GM12875 (cell line): ENCODE measurements at regions not wholly inside any gene's neighbourhood (a gene's known extent, or its start where the extent isn't known, plus 50 kb on each side); places are given as distances from the start of the nearest gene placed in this dataset.
"Not testable (repeated sequence)": the region's sequence is repeated elsewhere in the genome, so short reads cannot be mapped to it uniquely, and the experiment has no call there.

Experiments
- H3K4me3 ChIP-seq: one replicate; pipeline ENCODE4 v1.5.1; 2011; ENCODE audit warnings: low read depth, low read length, control low read depth
- CTCF ChIP-seq: IDR thresholded peaks from 2 replicates; pipeline ENCODE4 v1.5.1; 2011; ENCODE audit warnings: low read depth, mild to moderate bottlenecking, control low read depth, inconsistent platforms, low read length, moderate library complexity, borderline replicate concordance; ENCODE audit not compliant: insufficient read depth

GRCh38 chr7:94307399-94308048 lies 87.2 kb upstream of the COL1A2 start:
- H3K4me3 ChIP-seq = no peak overlapping the region
- TF ChIP-seq CTCF = no peak

- no peak for TF ChIP-seq CTCF
- H3K4me3 ChIP-seq = no peak overlapping the region
Measured at GRCh38 chr7:94311515-94311914, 83.2 kb upstream of the COL1A2 start.

- H3K4me3 ChIP-seq = no peak overlapping the region
- no peak for TF ChIP-seq CTCF
Measured at GRCh38 chr7:94313926-94314325, 80.8 kb upstream of the COL1A2 start.

GRCh38 chr7:94314413-94315410 lies 80.0 kb upstream of the COL1A2 start:
- no peak overlapping the region for H3K4me3 ChIP-seq
- TF ChIP-seq CTCF = no peak

- not testable (repeated sequence) for H3K4me3 ChIP-seq
Measured at GRCh38 chr7:94321138-94321537, 73.6 kb upstream of the COL1A2 start.

GRCh38 chr7:94323844-94324243 lies 70.9 kb upstream of the COL1A2 start:
- no peak overlapping the region for H3K4me3 ChIP-seq
- TF ChIP-seq CTCF = no peak

- H3K4me3 ChIP-seq = no peak overlapping the region
- no peak for TF ChIP-seq CTCF
Measured at GRCh38 chr7:94324380-94325121, 70.1 kb upstream of the COL1A2 start.
